ENCODE measurements at regions not wholly inside any gene's neighbourhood (a gene's known extent, or its start where the extent isn't known, plus 50 kb on each side); places are given as distances from the start of the nearest gene placed in this dataset.

DNA sequence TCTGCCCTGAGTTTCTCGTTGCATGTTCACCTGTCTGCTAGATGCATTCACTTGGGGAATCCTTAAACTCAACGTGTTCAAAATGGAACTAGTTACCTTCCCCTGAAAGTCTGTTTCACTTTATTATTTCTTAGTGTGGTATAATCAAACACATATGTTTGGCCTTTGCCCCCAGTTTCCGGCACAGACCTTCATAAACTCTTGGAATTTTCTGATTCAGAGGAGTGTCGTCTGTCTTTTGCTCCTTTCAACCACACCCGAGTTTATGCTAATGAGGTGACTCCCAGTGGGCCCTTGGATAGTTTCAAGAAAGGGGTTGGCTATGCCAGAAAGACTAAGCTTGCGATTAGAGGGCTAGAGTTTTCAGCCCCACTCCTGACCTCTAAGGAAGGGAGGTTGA lies 198.9 kb downstream of the CDCA7 start:
- no peak for DNase-seq
- TF ChIP-seq CTCF (conservative IDR thresholded peaks at IDR 0.05): no peak
- Histone ChIP-seq H3K4me1 (ENCODE audit: control insufficient read depth, insufficient read depth, low read length) (no peaks in the 10 kb centered on the region), H3K9ac (ENCODE audit: extremely low read depth, low read length, poor library complexity, severe bottlenecking) (no peak overlapping the region), H3K36me3 (ENCODE audit: control insufficient read depth, insufficient read depth, low read length) (no peaks in the 10 kb centered on the region), H3K27me3 (ENCODE audit: control insufficient read depth, insufficient read depth, low read length, poor library complexity, severe bottlenecking) (no peaks in the 10 kb centered on the region), H3K9me3 (ENCODE audit: control insufficient read depth, low read length) (no peaks in the 10 kb centered on the region), H3K27ac (ENCODE audit: low read depth, low read length) (no peak overlapping the region), H3K4me3 (ENCODE audit: low read length) (no peak overlapping the region)
- Mint-ChIP-seq H3K27ac (no peak overlapping the region), H3K36me3 (ENCODE audit: low read depth) (no peaks in the 10 kb centered on the region), H3K9me3 (peaks cover 2% of the 10 kb centered on the region), H3K27me3 (ENCODE audit: insufficient read depth) (no peaks in the 10 kb centered on the region), H3K4me3 (no peak overlapping the region), H3K4me1 (no peaks in the 10 kb centered on the region)
- 86 to 87% methylated on average over 4 to 6 of the region's 6 CpGs for WGBS, 2 experiments (ENCODE audit: insufficient coverage in 1 of 2, insufficient read length in 1 of 2)

- H3K4me3 ChIP-seq (ENCODE audit: low read length): no peak overlapping the region
- DNase-seq: no peak
- Mint-ChIP-seq H3K27ac (no peak overlapping the region), H3K36me3 (ENCODE audit: low read depth) (no peaks in the 10 kb centered on the region), H3K27me3 (ENCODE audit: insufficient read depth) (no peaks in the 10 kb centered on the region), H3K4me1 (no peaks in the 10 kb centered on the region), H3K9me3 (peaks cover 2% of the 10 kb centered on the region), H3K4me3 (no peak overlapping the region)
- no peaks in the 10 kb centered on the region for H3K36me3 ChIP-seq (ENCODE audit: control insufficient read depth, insufficient read depth, low read length)
- H3K27ac ChIP-seq (ENCODE audit: low read depth, low read length): no peak overlapping the region
- no peak overlapping the region for H3K9ac ChIP-seq (ENCODE audit: extremely low read depth, low read length, poor library complexity, severe bottlenecking)
- H3K27me3 ChIP-seq (ENCODE audit: control insufficient read depth, insufficient read depth, low read length, poor library complexity, severe bottlenecking): no peaks in the 10 kb centered on the region
- H3K9me3 ChIP-seq (ENCODE audit: control insufficient read depth, low read length): no peaks in the 10 kb centered on the region
- no peaks in the 10 kb centered on the region for H3K4me1 ChIP-seq (ENCODE audit: control insufficient read depth, insufficient read depth, low read length)
- no peak for TF ChIP-seq CTCF (conservative IDR thresholded peaks at IDR 0.05)
- WGBS, 2 experiments (ENCODE audit: insufficient coverage in 1 of 2, insufficient read length in 1 of 2): 93% methylated on average over 1 of the region's 1 CpG; no CpG with 5 or more reads in 1 of the 2 experiments
These were observed 201.2 kb downstream of the CDCA7 start for GRCh38 chr2:173555833-173556232.

DNA sequence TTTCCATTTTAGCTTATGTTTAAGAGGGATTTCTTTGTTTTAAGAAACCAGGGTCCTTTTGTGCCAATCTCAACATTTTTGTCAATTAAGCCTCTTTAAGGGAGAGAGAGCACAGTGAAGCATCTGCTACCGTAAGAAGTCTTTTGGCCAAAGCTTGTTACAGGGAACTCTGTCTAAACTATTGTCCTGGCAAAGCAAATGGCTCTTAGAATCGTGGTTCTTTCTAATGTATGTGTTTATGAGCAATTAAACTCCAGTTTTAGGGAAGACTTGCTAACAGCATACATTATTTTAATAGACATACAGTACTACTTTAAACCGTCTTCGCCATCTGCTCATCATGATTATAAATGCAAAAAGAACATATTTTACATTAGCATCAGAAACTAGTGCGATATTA lies 202.1 kb downstream of the CDCA7 start:
- H3K9ac ChIP-seq (ENCODE audit: extremely low read depth, low read length, poor library complexity, severe bottlenecking): no peak overlapping the region
- 86 to 91% methylated on average over 4 to 5 of the region's 5 CpGs for WGBS, 2 experiments (ENCODE audit: insufficient coverage in 1 of 2, insufficient read length in 1 of 2)
- no peak overlapping the region for H3K4me3 Mint-ChIP-seq
- no peak overlapping the region for H3K4me3 ChIP-seq (ENCODE audit: low read length)
- no peaks in the 10 kb centered on the region for H3K4me1 Mint-ChIP-seq
- H3K36me3 ChIP-seq (ENCODE audit: control insufficient read depth, insufficient read depth, low read length): no peaks in the 10 kb centered on the region
- no peaks in the 10 kb centered on the region for H3K36me3 Mint-ChIP-seq (ENCODE audit: low read depth)
- no peaks in the 10 kb centered on the region for H3K9me3 ChIP-seq (ENCODE audit: control insufficient read depth, low read length)
- H3K27ac Mint-ChIP-seq: no peak overlapping the region
- no peaks in the 10 kb centered on the region for H3K4me1 ChIP-seq (ENCODE audit: control insufficient read depth, insufficient read depth, low read length)
- peaks cover 2% of the 10 kb centered on the region for H3K9me3 Mint-ChIP-seq
- DNase-seq: no peak
- H3K27ac ChIP-seq (ENCODE audit: low read depth, low read length): no peak overlapping the region
- TF ChIP-seq CTCF (conservative IDR thresholded peaks at IDR 0.05): no peak
- H3K27me3 ChIP-seq (ENCODE audit: control insufficient read depth, insufficient read depth, low read length, poor library complexity, severe bottlenecking): no peaks in the 10 kb centered on the region
- H3K27me3 Mint-ChIP-seq (ENCODE audit: insufficient read depth): no peaks in the 10 kb centered on the region
